ENCODE measurements at regions not wholly inside any gene's neighbourhood (a gene's known extent, or its start where the extent isn't known, plus 50 kb on each side); places are given as distances from the start of the nearest gene placed in this dataset.

DNA sequence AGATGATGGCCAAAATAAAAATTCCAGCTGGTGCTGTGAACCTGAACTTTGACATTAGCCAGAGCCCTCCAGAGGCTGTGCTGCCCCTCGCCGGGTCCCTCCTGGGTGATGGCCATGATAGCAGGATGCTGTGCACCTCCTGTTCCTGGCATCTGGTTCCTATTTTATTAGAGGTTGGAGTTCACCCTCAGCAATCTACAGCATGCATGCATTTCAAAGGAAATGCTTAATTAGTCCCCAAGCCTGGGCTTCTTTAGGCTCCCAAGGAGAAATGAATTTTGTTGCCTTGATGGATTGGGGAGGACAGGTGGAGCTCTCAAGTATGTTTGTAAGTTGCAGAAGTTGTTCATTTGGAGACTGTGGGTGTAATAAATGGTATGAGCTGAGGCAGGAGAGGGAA lies 166.9 kb downstream of the GLI2 start:
- Histone ChIP-seq H3K36me3 (ENCODE audit: control insufficient read depth, insufficient read depth, low read length) (no peaks in the 10 kb centered on the region), H3K27me3 (replicated peaks; ENCODE audit: control insufficient read depth, insufficient read depth, low read length) (no peaks in the 10 kb centered on the region), H3K4me3 (ENCODE audit: low read depth, low read length) (no peak overlapping the region), H3K4me1 (0 out of 2 replicates have a peak, but pooled peaks cover 6% of the 10 kb centered on the region), H3K9me3 (no peaks in the 10 kb centered on the region)
- Mint-ChIP-seq H3K36me3 (ENCODE audit: insufficient read depth, unreplicated experiment) (no peaks in the 10 kb centered on the region), H3K27me3 (ENCODE audit: insufficient read depth, unreplicated experiment) (no peaks in the 10 kb centered on the region), H3K27ac (ENCODE audit: unreplicated experiment) (no peak overlapping the region), H3K4me3 (ENCODE audit: unreplicated experiment) (no peak overlapping the region), H3K4me1 (ENCODE audit: low read depth, unreplicated experiment) (peaks cover 8% of the 10 kb centered on the region), H3K9me3 (ENCODE audit: unreplicated experiment) (no peaks in the 10 kb centered on the region)
- no TSS peak for BruUV-seq (replicated peaks)
- TF ChIP-seq, protein P1, sequence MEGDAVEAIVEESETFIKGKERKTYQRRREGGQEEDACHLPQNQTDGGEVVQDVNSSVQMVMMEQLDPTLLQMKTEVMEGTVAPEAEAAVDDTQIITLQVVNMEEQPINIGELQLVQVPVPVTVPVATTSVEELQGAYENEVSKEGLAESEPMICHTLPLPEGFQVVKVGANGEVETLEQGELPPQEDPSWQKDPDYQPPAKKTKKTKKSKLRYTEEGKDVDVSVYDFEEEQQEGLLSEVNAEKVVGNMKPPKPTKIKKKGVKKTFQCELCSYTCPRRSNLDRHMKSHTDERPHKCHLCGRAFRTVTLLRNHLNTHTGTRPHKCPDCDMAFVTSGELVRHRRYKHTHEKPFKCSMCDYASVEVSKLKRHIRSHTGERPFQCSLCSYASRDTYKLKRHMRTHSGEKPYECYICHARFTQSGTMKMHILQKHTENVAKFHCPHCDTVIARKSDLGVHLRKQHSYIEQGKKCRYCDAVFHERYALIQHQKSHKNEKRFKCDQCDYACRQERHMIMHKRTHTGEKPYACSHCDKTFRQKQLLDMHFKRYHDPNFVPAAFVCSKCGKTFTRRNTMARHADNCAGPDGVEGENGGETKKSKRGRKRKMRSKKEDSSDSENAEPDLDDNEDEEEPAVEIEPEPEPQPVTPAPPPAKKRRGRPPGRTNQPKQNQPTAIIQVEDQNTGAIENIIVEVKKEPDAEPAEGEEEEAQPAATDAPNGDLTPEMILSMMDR (IDR thresholded peaks at IDR 0.05; ENCODE audit: insufficient read depth in 1 of 2, low read depth in 1 of 2, low read length in 1 of 2, severe bottlenecking in 1 of 2, unreplicated experiment in 1 of 2), result no peak
- ChIA-PET CTCF (no interaction called here), POLR2A (no interaction called here)
- no peak for DNase-seq
- intact Hi-C loops (cut with micrococcal nuclease; ENCODE audit: unreplicated experiment), result no loop called here

DNA sequence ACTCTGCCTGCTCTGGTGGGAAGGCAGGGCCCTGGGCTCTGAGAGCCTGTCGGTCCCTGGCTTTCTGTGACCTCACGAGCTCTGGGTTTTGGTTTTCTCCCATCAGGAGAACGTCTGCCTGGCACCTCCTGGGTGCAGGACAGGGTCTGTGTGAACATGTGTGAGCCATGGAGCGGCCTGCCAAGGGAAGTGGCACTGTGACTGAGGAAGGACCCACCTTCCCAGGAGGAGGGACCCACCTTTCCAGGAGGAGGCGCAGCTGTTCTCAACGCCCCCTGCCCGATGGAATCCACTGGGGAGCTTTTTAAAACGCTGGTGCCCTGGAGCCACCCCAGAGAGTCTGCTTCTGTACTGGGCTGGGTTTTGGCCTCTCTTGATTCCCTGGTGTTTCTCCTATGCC lies 168.7 kb downstream of the GLI2 start:
- TF ChIP-seq, protein P1 (IDR thresholded peaks at IDR 0.05; ENCODE audit: insufficient read depth in 1 of 2, low read depth in 1 of 2, low read length in 1 of 2, severe bottlenecking in 1 of 2, unreplicated experiment in 1 of 2), result no peak
- no peak for DNase-seq
- Histone ChIP-seq H3K36me3 (ENCODE audit: control insufficient read depth, insufficient read depth, low read length) (no peaks in the 10 kb centered on the region), H3K27me3 (replicated peaks; ENCODE audit: control insufficient read depth, insufficient read depth, low read length) (no peaks in the 10 kb centered on the region), H3K4me1 (0 out of 2 replicates have a peak, but pooled peaks cover 4% of the 10 kb centered on the region), H3K9me3 (no peaks in the 10 kb centered on the region), H3K4me3 (ENCODE audit: low read depth, low read length) (no peak overlapping the region)
- no TSS peak for BruUV-seq (replicated peaks)
- Mint-ChIP-seq H3K4me3 (ENCODE audit: unreplicated experiment) (no peak overlapping the region), H3K27me3 (ENCODE audit: insufficient read depth, unreplicated experiment) (no peaks in the 10 kb centered on the region), H3K4me1 (ENCODE audit: low read depth, unreplicated experiment) (peaks cover 2% of the 10 kb centered on the region), H3K9me3 (ENCODE audit: unreplicated experiment) (no peaks in the 10 kb centered on the region), H3K27ac (ENCODE audit: unreplicated experiment) (no peak overlapping the region), H3K36me3 (ENCODE audit: insufficient read depth, unreplicated experiment) (no peaks in the 10 kb centered on the region)
- POLR2A ChIA-PET, result no interaction called here
- CTCF ChIA-PET, result no interaction called here
- intact Hi-C loops (cut with micrococcal nuclease; ENCODE audit: unreplicated experiment), result no loop called here

DNA sequence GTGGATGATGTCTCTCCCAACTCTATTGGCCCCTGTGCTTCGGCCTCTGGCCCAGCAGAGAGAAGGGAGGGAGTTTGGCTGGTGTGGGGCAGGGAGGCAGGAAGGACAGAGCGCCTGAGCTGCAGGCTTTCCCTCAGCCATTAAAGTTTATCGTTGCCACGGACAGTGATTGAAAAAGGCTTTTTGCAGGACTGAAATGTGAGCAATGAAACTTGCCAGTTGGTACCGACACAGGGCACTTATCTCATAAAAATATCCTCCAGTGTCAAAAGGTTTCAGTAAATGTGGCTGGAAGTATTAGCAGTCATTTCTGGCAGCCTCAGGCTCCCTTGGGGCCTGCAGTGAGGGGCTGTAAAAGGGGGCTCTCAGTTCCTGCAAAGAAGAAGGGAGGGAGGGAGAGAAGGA lies 169.2 kb downstream of the GLI2 start:
- no peak overlapping the region for H3K4me3 Mint-ChIP-seq (ENCODE audit: unreplicated experiment)
- ChIA-PET POLR2A (no interaction called here), CTCF (no interaction called here)
- intact Hi-C loops (cut with micrococcal nuclease; ENCODE audit: unreplicated experiment), result no loop called here
- H3K9me3 Mint-ChIP-seq (ENCODE audit: unreplicated experiment), result no peaks in the 10 kb centered on the region
- Histone ChIP-seq H3K9me3 (no peaks in the 10 kb centered on the region), H3K4me1 (no peaks in the 10 kb centered on the region), H3K4me3 (ENCODE audit: low read depth, low read length) (no peak overlapping the region), H3K27me3 (replicated peaks; ENCODE audit: control insufficient read depth, insufficient read depth, low read length) (no peaks in the 10 kb centered on the region), H3K36me3 (ENCODE audit: control insufficient read depth, insufficient read depth, low read length) (no peaks in the 10 kb centered on the region)
- H3K27ac Mint-ChIP-seq (ENCODE audit: unreplicated experiment), result no peak overlapping the region
- DNase-seq, result no peak
- H3K36me3 Mint-ChIP-seq (ENCODE audit: insufficient read depth, unreplicated experiment), result no peaks in the 10 kb centered on the region
- TF ChIP-seq, protein P1 (IDR thresholded peaks at IDR 0.05; ENCODE audit: insufficient read depth in 1 of 2, low read depth in 1 of 2, low read length in 1 of 2, severe bottlenecking in 1 of 2, unreplicated experiment in 1 of 2), result no peak
- H3K4me1 Mint-ChIP-seq (ENCODE audit: low read depth, unreplicated experiment), result no peaks in the 10 kb centered on the region
- no TSS peak for BruUV-seq (replicated peaks)
- H3K27me3 Mint-ChIP-seq (ENCODE audit: insufficient read depth, unreplicated experiment), result no peaks in the 10 kb centered on the region

All from Caco-2 (cell line).